Choroid plexus epithelial cell (primary cell): ENCODE measurements at regions not wholly inside any gene's neighbourhood (a gene's known extent, or its start where the extent isn't known, plus 50 kb on each side); places are given as distances from the start of the nearest gene placed in this dataset.

Source experiments
- DNase-seq: peaks from one replicate; pipeline ENCODE4 v3.0.0-alpha.2; 2010; ENCODE audit warnings: low read depth
- H3K4me3 ChIP-seq: 2 replicates; pipeline ENCODE4 v1.5.1; 2011; ENCODE audit warnings: low read depth, mild to moderate bottlenecking, control low read depth, low read length, moderate library complexity
- CTCF ChIP-seq: conservative IDR thresholded peaks from 2 replicates; pipeline ENCODE4 v1.5.1; 2011; ENCODE audit warnings: low read depth, mild to moderate bottlenecking, control low read depth, inconsistent platforms, low read length, moderate library complexity

GRCh38 chr3:62992520-62992919, 117.3 kb upstream of the CADPS start:
- DNase-seq, result no peak
- TF ChIP-seq CTCF, result no peak
- H3K4me3 ChIP-seq, result no peak overlapping the region

GRCh38 chr3:62995119-62995518, 119.9 kb upstream of the CADPS start:
- TF ChIP-seq CTCF, result no peak
- no peak overlapping the region for H3K4me3 ChIP-seq
- DNase-seq, result no peak

GRCh38 chr3:62995530-62995929, 120.3 kb upstream of the CADPS start:
- TF ChIP-seq CTCF, result no peak
- DNase-seq, result no peak
- H3K4me3 ChIP-seq, result no peak overlapping the region

- no peak overlapping the region for H3K4me3 ChIP-seq
- DNase-seq, result no peak
- TF ChIP-seq CTCF, result no peak
Observed at GRCh38 chr3:62997369-62997768, 122.2 kb upstream of the CADPS start.

GRCh38 chr3:62999158-62999557, 123.9 kb upstream of the CADPS start:
- DNase-seq, result no peak
- TF ChIP-seq CTCF, result no peak
- no peak overlapping the region for H3K4me3 ChIP-seq

- no peak for TF ChIP-seq CTCF
- DNase-seq, result no peak
- no peak overlapping the region for H3K4me3 ChIP-seq
Observed at GRCh38 chr3:62999791-63000190, 124.6 kb upstream of the CADPS start.

GRCh38 chr3:63004448-63004847, 129.2 kb upstream of the CADPS start:
- no peak overlapping the region for H3K4me3 ChIP-seq
- no peak for TF ChIP-seq CTCF
- no peak for DNase-seq
